ENCODE measurements at regions not wholly inside any gene's neighbourhood (a gene's known extent, or its start where the extent isn't known, plus 50 kb on each side); places are given as distances from the start of the nearest gene placed in this dataset.

DNA sequence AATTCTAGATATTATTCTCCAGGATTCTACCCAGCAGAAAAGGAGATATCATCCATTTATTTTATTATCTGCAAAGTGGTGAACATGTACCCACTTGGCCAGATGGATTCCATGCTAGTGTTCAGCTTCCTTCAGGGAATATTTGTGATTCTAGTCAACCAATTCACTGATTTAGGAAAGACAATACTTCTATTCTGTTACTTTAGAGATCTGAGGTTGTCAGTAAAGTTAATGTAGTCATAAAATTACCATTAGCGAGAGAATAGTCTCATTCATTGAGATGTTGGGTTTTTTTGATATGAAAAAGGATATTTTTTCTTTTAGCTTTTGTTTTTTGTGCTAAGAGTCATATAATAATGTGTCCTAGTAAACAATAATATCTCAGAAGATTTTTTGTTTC, 222.8 kb downstream of the CGGBP1 start:
- Histone ChIP-seq H3K27me3 (replicated peaks; ENCODE audit: insufficient read depth, low read length) (no peaks in the 10 kb centered on the region), H3K27ac (ENCODE audit: low read length) (no peak overlapping the region), H3K4me3 (ENCODE audit: low read length) (no peak overlapping the region)

DNA sequence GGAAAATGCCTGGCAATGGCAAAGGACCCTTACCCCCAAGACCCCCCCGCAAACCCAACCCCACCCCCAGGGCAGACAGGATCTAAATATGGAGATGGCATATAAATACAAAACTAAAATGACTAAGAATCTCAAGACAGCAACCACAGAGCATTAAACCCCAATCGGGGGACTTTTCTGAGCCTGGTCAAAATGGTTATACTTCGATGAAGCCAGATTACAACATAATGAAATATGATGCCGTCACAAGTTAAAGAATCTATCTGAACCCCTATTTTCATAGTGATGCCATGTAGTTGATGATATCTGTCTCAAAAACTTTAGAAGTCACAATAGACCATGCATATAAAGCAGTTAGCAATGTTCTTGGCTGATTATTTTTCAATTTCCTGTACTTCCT, 223.6 kb downstream of the CGGBP1 start:
- no peak for DNase-seq
- H3K27ac ChIP-seq (ENCODE audit: low read length) = no peak overlapping the region
- H3K27me3 ChIP-seq (replicated peaks; ENCODE audit: insufficient read depth, low read length) = no peaks in the 10 kb centered on the region
- no peaks in the 10 kb centered on the region for H3F3A ChIP-seq (ENCODE audit: insufficient read depth, low read length)
- H3K79me2 ChIP-seq (ENCODE audit: low read length) = no peaks in the 10 kb centered on the region
- no peak overlapping the region for H3K4me2 ChIP-seq (ENCODE audit: low read depth, low read length)
- no peaks in the 10 kb centered on the region for H3K4me1 ChIP-seq (ENCODE audit: low read length)
- no peaks in the 10 kb centered on the region for H3K9me2 ChIP-seq (replicated peaks; ENCODE audit: insufficient read depth, low read length)
- TF ChIP-seq EZH2phosphoT487 (IDR thresholded peaks at IDR 0.05; ENCODE audit: low read length) (no peak), EZH2 (optimal IDR thresholded peaks at IDR 0.05; ENCODE audit: low read depth, low read length) (no peak)
- TF ChIP-seq, protein P1, sequence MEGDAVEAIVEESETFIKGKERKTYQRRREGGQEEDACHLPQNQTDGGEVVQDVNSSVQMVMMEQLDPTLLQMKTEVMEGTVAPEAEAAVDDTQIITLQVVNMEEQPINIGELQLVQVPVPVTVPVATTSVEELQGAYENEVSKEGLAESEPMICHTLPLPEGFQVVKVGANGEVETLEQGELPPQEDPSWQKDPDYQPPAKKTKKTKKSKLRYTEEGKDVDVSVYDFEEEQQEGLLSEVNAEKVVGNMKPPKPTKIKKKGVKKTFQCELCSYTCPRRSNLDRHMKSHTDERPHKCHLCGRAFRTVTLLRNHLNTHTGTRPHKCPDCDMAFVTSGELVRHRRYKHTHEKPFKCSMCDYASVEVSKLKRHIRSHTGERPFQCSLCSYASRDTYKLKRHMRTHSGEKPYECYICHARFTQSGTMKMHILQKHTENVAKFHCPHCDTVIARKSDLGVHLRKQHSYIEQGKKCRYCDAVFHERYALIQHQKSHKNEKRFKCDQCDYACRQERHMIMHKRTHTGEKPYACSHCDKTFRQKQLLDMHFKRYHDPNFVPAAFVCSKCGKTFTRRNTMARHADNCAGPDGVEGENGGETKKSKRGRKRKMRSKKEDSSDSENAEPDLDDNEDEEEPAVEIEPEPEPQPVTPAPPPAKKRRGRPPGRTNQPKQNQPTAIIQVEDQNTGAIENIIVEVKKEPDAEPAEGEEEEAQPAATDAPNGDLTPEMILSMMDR (IDR thresholded peaks at IDR 0.05; ENCODE audit: low read length) = no peak
- H3K9ac ChIP-seq (ENCODE audit: low read length) = no peak overlapping the region
- H3K4me3 ChIP-seq (ENCODE audit: low read length) = no peak overlapping the region
- no peaks in the 10 kb centered on the region for H3K9me3 ChIP-seq (replicated peaks; ENCODE audit: insufficient read depth, low read length)
- H2AFZ ChIP-seq (ENCODE audit: low read length) = no peak overlapping the region
- no peaks in the 10 kb centered on the region for H3K36me3 ChIP-seq (replicated peaks; ENCODE audit: insufficient read depth, low read length)
- H4K20me1 ChIP-seq (ENCODE audit: insufficient read depth, low read length) = no peaks in the 10 kb centered on the region

More for the DNA sequence above, 222.8 kb downstream of the CGGBP1 start:
- no peaks in the 10 kb centered on the region for H3K36me3 ChIP-seq (replicated peaks; ENCODE audit: insufficient read depth, low read length)
- no peak overlapping the region for H2AFZ ChIP-seq (ENCODE audit: low read length)
- no peaks in the 10 kb centered on the region for H3K4me1 ChIP-seq (ENCODE audit: low read length)
- no peak for DNase-seq
- no peak overlapping the region for H3K4me2 ChIP-seq (ENCODE audit: low read depth, low read length)
- H3K9me2 ChIP-seq (replicated peaks; ENCODE audit: insufficient read depth, low read length) = no peaks in the 10 kb centered on the region
- no peak overlapping the region for H3K9ac ChIP-seq (ENCODE audit: low read length)
- no peaks in the 10 kb centered on the region for H4K20me1 ChIP-seq (ENCODE audit: insufficient read depth, low read length)
- no peaks in the 10 kb centered on the region for H3K79me2 ChIP-seq (ENCODE audit: low read length)
- TF ChIP-seq EZH2 (optimal IDR thresholded peaks at IDR 0.05; ENCODE audit: low read depth, low read length) (no peak), EZH2phosphoT487 (IDR thresholded peaks at IDR 0.05; ENCODE audit: low read length) (no peak)
- TF ChIP-seq, protein P1 (IDR thresholded peaks at IDR 0.05; ENCODE audit: low read length) = no peak
- no peaks in the 10 kb centered on the region for H3K9me3 ChIP-seq (replicated peaks; ENCODE audit: insufficient read depth, low read length)
- H3F3A ChIP-seq (ENCODE audit: insufficient read depth, low read length) = no peaks in the 10 kb centered on the region

DNA sequence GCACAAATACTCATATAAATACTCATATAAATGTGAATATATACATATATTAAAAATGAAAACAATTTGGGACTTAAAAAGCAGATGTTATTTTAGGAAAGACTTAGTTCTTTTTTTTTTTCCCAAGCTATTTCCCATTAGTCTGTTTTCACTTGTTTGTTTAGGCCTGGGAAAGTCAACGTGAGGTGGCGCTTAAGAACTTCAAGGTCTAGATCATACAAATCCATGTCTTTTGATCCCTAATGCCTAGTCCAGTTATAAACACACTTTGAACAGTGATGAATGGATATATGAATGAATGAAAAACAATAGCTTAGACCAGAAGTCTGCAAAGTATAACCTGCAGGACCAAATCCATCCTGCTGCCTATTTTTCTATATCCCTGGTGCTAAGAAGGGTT, 224.5 kb downstream of the CGGBP1 start:
- TF ChIP-seq, protein P1 (IDR thresholded peaks at IDR 0.05; ENCODE audit: low read length) = no peak
- no peak for TF ChIP-seq EZH2phosphoT487 (IDR thresholded peaks at IDR 0.05; ENCODE audit: low read length)
- TF ChIP-seq EZH2 (optimal IDR thresholded peaks at IDR 0.05; ENCODE audit: low read depth, low read length) = no peak
- Histone ChIP-seq H3F3A (ENCODE audit: insufficient read depth, low read length) (no peaks in the 10 kb centered on the region), H2AFZ (ENCODE audit: low read length) (no peak overlapping the region), H4K20me1 (ENCODE audit: insufficient read depth, low read length) (no peaks in the 10 kb centered on the region), H3K4me3 (ENCODE audit: low read length) (no peak overlapping the region), H3K4me2 (ENCODE audit: low read depth, low read length) (no peak overlapping the region), H3K9me3 (replicated peaks; ENCODE audit: insufficient read depth, low read length) (no peaks in the 10 kb centered on the region), H3K79me2 (ENCODE audit: low read length) (no peaks in the 10 kb centered on the region), H3K9me2 (replicated peaks; ENCODE audit: insufficient read depth, low read length) (no peaks in the 10 kb centered on the region), H3K36me3 (replicated peaks; ENCODE audit: insufficient read depth, low read length) (no peaks in the 10 kb centered on the region), H3K9ac (ENCODE audit: low read length) (no peak overlapping the region), H3K27ac (ENCODE audit: low read length) (no peak overlapping the region), H3K27me3 (replicated peaks; ENCODE audit: insufficient read depth, low read length) (no peaks in the 10 kb centered on the region), H3K4me1 (ENCODE audit: low read length) (no peaks in the 10 kb centered on the region)
- DNase-seq = no peak
